Stimulated activated CD4-positive, alpha-beta T cell treated with anti-CD3 and anti-CD28 coated beads, Interleukin-2, amount 100 ng/mL, for 24 hours (primary cell): ENCODE measurements at regions not wholly inside any gene's neighbourhood (a gene's known extent, or its start where the extent isn't known, plus 50 kb on each side); places are given as distances from the start of the nearest gene placed in this dataset.
"Not testable (repeated sequence)": the region's sequence is repeated elsewhere in the genome, so short reads cannot be mapped to it uniquely, and the experiment has no call there.

ENCODE experiments used
- DNase-seq, 2 donors: peaks; one replicate each; pipeline ENCODE4 v3.0.0-alpha.2; 2020

DNA sequence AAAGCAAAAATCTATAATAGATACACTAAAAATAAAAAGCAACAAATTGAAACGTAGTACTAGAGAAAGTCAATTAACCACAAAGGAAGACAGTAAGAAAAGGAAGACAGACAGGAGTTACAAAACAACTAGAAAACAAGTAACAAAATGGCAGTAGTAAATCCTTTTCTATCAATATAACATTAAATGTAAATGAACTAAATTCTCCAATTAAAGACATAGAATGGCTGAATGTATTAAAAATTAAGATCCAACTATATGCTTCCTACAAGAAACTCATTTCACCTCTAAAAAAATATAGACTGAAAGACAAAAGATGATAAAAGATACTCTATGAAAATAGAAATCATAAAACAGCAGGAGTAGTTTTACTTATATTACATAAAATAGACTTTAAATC is 79.1 kb downstream of the CTH start:
- DNase-seq, result no peak

GRCh38 chr1:70495370-70495769 is 84.3 kb downstream of the CTH start:
- no peak for DNase-seq

GRCh38 chr1:70496181-70496580 is 85.1 kb downstream of the CTH start:
- no peak for DNase-seq

DNA sequence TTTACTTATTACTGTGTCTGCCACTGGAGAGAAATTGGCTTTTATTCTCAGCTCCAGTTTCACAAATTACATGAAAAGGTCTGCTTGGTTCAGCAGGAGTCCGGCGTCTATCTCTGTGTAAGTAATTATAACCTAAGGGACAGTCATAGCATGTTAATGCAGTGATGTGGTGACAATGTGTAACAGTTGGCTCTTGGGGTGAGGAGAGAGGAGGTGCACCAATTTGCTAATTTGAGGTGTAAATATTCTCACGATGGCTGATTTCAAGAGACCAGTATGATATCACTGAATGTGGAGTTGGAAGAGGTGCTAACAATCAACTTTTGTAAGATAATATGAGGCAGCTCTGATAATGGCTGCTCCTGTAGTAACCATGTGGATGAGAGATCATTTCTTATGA is 86.1 kb downstream of the CTH start:
- DNase-seq, result no peak

DNA sequence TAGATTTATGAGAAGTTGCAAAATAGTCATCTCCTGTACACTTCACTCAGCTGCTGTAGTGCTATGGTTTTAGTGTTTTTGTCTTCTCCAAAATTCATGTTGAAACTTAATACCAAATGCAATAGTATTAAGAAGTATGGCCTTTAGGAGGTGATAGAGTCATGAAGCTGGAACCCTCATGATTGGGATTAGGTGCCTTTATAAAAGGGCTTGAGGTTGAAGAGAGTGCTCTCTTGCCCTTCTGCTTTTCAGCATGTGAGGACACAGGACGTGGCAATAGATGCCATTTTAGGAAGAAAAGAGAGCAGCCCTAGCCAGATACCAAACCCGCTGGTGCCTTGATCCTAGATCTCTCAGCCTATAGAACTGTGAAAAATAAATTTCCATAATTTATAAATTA is 87.6 kb downstream of the CTH start:
- no peak for DNase-seq

DNA sequence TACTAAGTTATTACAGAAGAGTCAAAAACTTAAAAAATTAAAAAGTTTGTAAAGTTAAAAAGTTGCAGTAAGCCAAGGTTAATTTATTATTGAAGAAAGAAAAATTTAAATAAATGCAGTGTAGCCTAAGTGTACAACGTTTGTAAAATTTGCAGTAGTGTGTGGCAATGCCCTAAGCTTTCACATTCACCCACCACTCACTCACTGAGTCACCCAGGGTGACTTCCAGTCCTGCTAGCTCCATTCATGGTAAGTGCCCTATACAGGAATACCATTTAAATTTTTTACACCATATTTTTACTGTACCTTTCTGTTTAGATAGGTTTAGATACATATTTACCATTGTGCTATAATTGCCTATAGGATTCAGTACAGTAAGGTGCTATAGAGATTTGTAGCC is 88.6 kb downstream of the CTH start:
- DNase-seq, result no peak

GRCh38 chr1:70503358-70503757 is 92.3 kb downstream of the CTH start:
- DNase-seq, result no peak

DNA sequence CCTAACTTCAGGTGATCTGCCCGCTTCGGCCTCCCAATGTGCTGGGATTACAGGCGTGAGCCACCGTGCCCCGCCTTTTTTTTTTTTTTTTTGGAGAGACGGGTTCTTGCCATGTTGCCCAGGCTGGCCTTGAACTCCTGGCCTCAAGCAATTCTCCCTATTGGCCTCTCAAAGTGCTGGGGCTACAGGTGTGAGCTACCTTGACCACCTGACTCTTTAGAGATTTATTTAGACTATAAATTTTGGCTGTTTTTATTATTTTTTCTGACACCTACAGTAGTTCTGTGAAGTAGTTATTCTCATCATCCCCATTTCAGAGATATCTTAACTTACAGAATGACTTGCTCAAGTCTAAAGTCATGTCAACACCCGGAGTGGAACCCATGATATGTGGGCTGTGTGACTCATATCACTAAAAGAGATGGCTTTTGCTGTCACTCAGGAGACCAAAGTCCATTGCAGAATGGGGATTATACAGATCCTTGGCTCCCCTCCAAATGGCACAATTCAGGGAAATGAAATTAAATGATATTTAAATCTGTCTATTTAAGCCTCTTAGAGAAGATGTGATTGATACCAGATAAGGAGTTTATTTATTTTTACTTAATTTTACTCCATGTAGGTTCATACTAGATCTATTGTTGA is 93.2 kb downstream of the CTH start:
- no peak for DNase-seq

DNA sequence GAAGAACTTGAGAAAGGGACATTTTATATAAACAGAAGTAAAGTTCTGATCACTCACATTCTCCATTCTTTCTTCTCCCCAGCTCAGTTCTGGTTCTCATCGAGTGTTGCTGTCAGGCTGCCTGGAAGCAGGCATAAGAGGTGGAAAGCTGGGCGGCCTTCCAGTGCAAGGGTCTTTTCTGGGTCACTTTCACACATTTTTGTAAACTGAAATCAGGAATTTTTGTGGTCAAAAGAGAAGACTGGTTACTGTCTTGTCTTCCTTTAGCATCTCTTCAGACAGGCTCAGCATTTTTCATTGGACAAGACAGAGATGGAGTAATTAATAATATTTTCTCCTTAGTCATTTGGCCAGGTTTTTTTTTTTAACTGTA is 93.7 kb downstream of the CTH start:
- no peak for DNase-seq

DNA sequence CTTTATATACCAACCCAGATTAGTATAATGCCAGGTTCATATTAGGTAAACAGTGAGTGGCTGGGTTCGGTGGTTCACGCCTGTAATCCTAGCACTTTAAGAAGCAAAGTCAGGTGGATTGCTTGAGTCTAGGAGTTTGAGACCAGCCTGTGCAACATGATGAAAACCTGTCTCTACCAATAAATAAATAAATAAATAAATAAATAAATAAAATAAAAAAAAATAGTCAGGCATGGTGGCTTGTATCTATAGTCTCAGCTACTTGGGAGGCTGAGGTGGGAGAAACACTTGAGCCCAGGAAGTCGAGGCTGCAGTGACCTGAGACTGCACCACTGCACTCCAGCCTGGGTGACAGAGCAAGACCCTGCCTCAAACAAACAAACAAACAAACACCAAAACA is 96.9 kb downstream of the CTH start:
- DNase-seq, result not testable (repeated sequence)

DNA sequence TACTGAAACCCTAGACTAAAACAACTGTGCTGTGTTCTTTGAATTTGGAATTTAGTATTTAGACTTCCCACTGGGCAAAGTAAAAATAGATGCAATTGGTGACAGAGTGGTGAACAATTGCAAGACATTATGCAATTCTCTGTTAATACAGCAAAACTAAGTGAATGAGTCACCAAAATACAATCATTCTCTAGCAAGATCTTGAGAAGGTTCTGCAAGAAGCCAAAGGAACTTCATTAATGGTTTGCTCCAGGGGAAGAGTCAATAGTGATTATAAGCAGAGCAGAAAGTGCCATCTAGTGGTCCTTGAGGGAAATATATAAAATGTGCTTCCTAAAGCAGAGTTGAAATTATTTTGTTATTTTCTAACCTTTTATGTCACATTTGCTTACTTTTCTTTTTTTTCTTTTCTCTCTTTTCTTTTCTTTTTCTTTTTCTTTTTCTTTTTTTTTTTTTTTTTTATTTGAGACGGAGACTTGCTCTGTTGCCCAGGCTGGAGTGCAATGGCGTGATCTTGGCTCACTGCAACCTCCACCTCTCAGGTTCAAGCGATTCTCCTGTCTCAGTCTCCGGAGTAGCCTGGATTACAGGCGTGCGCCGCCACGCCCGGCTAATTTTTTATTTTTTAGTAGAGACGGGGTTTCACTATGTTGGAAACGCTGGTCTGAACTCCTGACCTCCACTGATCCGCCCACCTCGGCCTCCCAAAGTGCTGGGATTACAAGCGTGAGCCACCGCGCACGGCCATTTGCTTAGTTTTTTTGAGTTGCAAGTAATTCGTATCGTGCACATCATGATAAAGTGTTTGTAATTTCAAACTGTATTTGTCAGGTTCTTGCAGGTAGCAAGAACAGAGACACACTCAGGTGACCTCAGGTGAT is 99.2 kb downstream of the CTH start:
- DNase-seq, result no peak

DNA sequence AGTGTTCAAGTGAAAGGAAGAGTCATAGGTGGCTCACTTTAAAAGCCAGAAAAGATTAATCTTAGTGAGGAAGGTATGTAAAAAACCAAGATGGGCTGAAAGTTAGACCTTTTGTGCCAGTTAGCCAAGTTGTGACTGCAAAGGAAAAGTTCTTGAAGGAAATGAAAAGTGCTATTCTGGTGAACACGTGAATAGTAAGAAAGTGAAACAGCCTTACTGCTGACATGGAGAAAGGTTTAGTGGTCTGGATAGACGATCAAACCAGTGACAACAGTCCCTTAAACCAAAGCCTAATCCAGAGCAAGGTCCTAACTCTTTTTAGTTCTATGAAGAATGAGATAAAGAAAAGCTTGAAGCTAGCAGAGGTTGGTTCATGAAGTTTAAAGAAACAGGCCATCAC is 106.4 kb downstream of the CTH start:
- DNase-seq, result no peak

GRCh38 chr1:70518106-70518505 is 107.0 kb downstream of the CTH start:
- DNase-seq, result no peak

DNA sequence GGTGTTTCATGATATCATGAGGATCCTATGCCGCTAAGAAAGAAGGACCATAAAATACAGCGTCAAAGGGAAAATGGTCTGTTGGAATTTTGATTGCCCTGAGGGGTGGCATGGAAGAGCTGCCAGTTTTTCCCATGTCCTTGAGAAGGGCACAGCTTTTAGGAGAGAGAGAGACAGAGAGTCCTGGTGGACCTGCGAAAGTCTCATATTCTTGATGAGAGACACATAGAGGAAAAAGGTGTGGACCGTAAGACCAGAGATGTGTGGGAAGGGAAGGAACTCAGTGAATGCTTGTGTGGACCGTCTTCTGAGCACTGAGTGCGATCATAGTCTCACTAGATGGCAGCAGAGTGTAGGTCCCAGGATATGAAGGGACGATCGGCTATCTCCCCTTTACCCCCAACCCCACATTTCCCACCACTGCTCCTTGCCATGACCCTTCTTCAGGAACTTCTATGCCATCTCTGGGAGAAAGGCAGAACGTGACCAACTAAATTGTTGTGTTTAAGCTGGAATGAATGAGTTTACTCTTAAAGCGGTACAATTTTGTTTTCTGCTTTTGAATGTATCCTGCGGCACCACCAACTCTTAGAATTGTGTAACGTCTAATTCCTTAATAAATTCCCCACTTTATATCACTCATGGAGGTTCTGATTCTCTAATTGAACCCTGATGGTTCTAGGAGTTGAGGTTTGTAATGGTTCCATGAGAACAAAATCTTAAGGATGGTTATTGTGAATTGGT is 117.7 kb downstream of the CTH start:
- no peak for DNase-seq

DNA sequence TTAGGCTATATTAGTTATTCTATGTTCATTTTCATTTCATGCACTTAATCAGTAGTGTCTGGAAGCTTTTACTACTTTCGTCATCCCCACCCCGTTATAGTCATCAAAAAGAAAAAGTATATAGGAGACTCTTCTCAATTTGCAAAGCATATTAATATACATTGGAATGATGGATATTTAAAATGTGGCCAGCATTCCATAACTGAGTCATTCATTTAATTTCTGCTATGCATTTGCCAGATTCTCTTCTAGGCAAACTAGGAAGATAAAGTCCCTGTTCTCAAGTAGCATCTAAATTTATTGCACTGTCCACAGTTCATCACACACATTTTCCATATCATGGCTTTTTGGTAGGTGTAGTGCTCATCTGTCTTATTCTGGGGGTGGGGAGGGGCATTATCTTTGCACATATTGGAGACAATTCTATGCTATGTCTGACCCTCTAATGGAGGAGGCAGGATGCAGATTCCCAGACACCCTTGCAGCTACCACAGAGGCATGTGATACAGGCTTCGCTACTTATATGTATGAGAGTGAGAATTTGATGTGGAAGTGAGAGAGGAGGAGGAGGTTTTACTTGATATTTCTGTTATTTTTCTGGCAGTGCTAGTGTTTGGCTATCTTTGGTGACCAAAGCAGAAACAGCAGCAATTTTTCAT is 125.8 kb downstream of the CTH start:
- no peak for DNase-seq

DNA sequence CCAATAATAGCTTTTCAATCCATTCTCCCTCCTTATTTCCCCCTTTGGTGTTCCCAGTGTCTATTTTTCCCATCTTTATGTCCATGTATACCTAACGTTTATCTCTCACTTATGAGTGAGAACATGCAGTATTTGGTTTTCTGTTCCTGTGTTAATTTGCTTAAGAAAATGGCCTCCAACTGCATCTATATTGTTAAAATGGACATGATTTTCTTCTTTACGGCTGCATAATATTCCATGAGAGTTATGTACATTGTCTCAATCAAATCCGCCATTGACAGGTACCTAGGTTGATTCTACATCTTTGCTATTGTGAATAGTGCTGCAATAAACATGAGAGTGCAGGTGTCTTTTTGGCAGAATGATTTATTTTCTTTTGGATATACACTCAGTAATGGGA is 126.7 kb downstream of the CTH start:
- no peak for DNase-seq

GRCh38 chr1:70542030-70542429 is 131.0 kb downstream of the CTH start:
- no peak for DNase-seq

DNA sequence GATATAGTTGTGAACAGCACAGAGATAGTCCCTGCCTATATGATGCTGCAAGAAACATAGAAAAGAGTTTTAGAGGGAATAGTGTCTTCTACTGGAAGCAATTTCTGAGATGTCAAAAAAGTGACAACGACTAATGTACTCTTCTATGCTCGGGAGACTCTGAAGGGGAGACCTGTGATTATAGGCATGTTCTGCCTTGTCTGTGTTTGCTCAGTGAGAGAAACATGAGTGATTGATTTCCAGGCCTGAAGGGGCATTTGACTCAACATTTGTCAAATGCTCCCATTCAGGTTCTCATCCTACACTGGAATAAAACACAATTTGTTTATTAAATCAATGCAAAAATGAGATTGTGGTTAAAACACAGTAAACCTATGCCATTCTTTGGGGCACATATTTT is 131.8 kb downstream of the CTH start:
- no peak for DNase-seq

DNA sequence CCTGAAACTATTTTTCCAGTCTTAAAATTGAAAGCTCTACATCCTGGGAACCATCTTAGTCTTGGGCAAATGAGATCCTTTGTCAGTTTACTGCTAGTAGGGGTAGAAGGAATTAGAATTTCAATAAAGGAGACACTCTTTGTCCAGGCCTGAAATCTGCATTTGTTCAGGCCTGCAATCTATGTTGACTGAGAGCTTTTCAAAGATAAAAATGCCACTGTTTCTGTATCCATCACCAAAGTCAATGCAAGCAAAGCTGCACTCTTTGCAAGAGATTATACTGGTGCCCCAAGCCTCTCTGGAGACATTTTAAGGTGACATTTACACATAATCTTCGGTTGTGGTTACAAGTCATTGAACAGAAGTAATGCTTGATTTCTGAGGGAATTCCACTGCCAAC is 135.7 kb downstream of the CTH start:
- DNase-seq, result no peak

- DNase-seq, result no peak
Measured at GRCh38 chr1:70552662-70553566, 141.8 kb downstream of the CTH start.

GRCh38 chr1:70553567-70553956 is 142.5 kb downstream of the CTH start:
- DNase-seq, result no peak

GRCh38 chr1:70554341-70554740 is 143.3 kb downstream of the CTH start:
- DNase-seq, result no peak
